ENCODE measurements at regions not wholly inside any gene's neighbourhood (a gene's known extent, or its start where the extent isn't known, plus 50 kb on each side); places are given as distances from the start of the nearest gene placed in this dataset.

- no peak for TF ChIP-seq POLR2A (IDR thresholded peaks at IDR 0.05)
- no peak for TF ChIP-seq CTCF (IDR thresholded peaks at IDR 0.05)
These were observed 364.4 kb upstream of the LUZP2 start for GRCh38 chr11:24132471-24132870.
